GM12878 (cell line): ENCODE measurements at regions not wholly inside any gene's neighbourhood (a gene's known extent, or its start where the extent isn't known, plus 50 kb on each side); places are given as distances from the start of the nearest gene placed in this dataset.

Experiments
- ATAC-seq: fragments of 200-7000 bp; cut with Tn5 transposase; 3 replicates; pipeline ENCODE4 v1.9.1; 2020; ENCODE audit warnings: mild to moderate bottlenecking, moderate library complexity
- BruUV-seq: library from RNA; stranded (reverse); fragments of 400-500 nt; replicated peaks from 2 replicates; lab custom pipeline; 2021; lab: Mats Ljungman, UMichigan
- CTCF ChIA-PET: fragments of 300-600 bp; sonication (Branson Sonifier 250); formaldehyde crosslinking; extraction: SDS; loops from one replicate; lab custom pipeline; 2021; ENCODE audit warnings: inconsistent platforms; lab: Yijun Ruan, JAX
- POLR2A ChIA-PET: fragments of 350-600 bp; formaldehyde crosslinking; extraction: SDS; loops from one replicate; lab custom pipeline; 2021; ENCODE audit warnings: inconsistent platforms; lab: Charles Lee
- RAD21 ChIA-PET: fragments of 300-600 bp; sonication (Branson Sonifier 250); formaldehyde crosslinking; loops from one replicate; lab custom pipeline; 2023; ENCODE audit warnings: antibody characterized with exemption; ENCODE audit not compliant: unreplicated experiment; lab: Charles Lee
- SMC1A ChIA-PET: fragments of 300-600 bp; sonication (Branson Sonifier 250); formaldehyde crosslinking; loops from one replicate; lab custom pipeline; 2023; ENCODE audit not compliant: unreplicated experiment, uncharacterized antibody; lab: Charles Lee
- DNase-seq: peaks from one replicate; pipeline ENCODE4 v3.0.0-alpha.2; 2011; ENCODE audit warnings: low read depth, low spot score
- FAIRE-seq: peaks from 3 replicates; lab custom pipeline; 2011; peaks lifted over from hg19 to GRCh38; lab: Jason Lieb, UNC
- H2AFZ ChIP-seq: 2 replicates; pipeline ENCODE4 v1.6.0; 2011; ENCODE audit warnings: low read depth, low read length, control low read depth; ENCODE audit not compliant: control insufficient read depth
- H3K27ac ChIP-seq: 2 replicates; pipeline ENCODE4 v1.5.1; 2011; ENCODE audit warnings: control low read depth; ENCODE audit not compliant: control insufficient read depth, insufficient read depth
- H3K27me3 ChIP-seq, 2 experiments: replicated peaks in 1 of 2; 2 replicates each; pipeline versions ENCODE4 v1.6.0 to v1.6.1; 2011; ENCODE audit warnings: low read length in 1 of 2; ENCODE audit not compliant: control insufficient read depth in 2 of 2, insufficient read depth in 2 of 2
- H3K36me3 ChIP-seq, 2 experiments: 2 replicates each; pipeline ENCODE4 v1.5.1; 2011; ENCODE audit warnings: low read length in 1 of 2; ENCODE audit not compliant: control insufficient read depth in 2 of 2, insufficient read depth in 2 of 2
- H3K4me1 ChIP-seq: 2 replicates; pipeline ENCODE4 v1.6.1; 2011; ENCODE audit warnings: mild to moderate bottlenecking, low read length, moderate library complexity, mixed read lengths; ENCODE audit not compliant: control insufficient read depth, insufficient read depth
- H3K4me2 ChIP-seq: 2 replicates; pipeline ENCODE4 v1.6.0; 2011; ENCODE audit warnings: control low read depth; ENCODE audit not compliant: control insufficient read depth, insufficient read depth
- H3K4me3 ChIP-seq: fragments of 200-600 bp; sonication (generic); 2 replicates; pipeline ENCODE4 v1.5.1; 2016
- H3K79me2 ChIP-seq: 2 replicates; pipeline ENCODE4 v1.6.0; 2011; ENCODE audit warnings: low read length; ENCODE audit not compliant: control insufficient read depth, insufficient read depth
- H3K9ac ChIP-seq: 2 replicates; pipeline ENCODE4 v1.8.0; 2011; ENCODE audit warnings: low read length, control low read depth, mixed read lengths; ENCODE audit not compliant: control insufficient read depth, insufficient read depth
- H3K9me3 ChIP-seq: replicated peaks from 3 replicates; pipeline ENCODE4 v1.5.1; 2011; ENCODE audit warnings: mild to moderate bottlenecking, low read length; ENCODE audit not compliant: control insufficient read depth, insufficient read depth
- H4K20me1 ChIP-seq: 2 replicates; pipeline ENCODE4 v1.6.0; 2011; ENCODE audit not compliant: control insufficient read depth, insufficient read depth
- BCL3 ChIP-seq: IDR thresholded peaks from 2 replicates; pipeline ENCODE4 v1.6.1; 2011; ENCODE audit warnings: borderline replicate concordance, low read depth, mild to moderate bottlenecking, moderate library complexity, low read length; ENCODE audit not compliant: insufficient read depth, poor library complexity, severe bottlenecking
- BMI1 ChIP-seq: fragments of 450-650 bp; IDR thresholded peaks from 2 replicates; pipeline ENCODE4 v1.6.1; 2016; ENCODE audit warnings: mild to moderate bottlenecking, moderate library complexity, borderline replicate concordance
- CBX3 ChIP-seq: fragments of 200-600 bp; sonication (generic); IDR thresholded peaks from 2 replicates; pipeline ENCODE4 v1.6.1; 2016; ENCODE audit warnings: low read depth, borderline replicate concordance
- CEBPZ ChIP-seq: fragments of 150-350 bp; IDR thresholded peaks from 2 replicates; pipeline ENCODE4 v1.6.1; 2016; ENCODE audit warnings: low read depth, low read length
- DPF2 ChIP-seq: fragments of 450-650 bp; IDR thresholded peaks from 2 replicates; pipeline ENCODE4 v1.6.1; 2017; ENCODE audit warnings: mild to moderate bottlenecking
- ESRRA ChIP-seq: IDR thresholded peaks from 2 replicates; pipeline ENCODE4 v1.6.1; 2012; ENCODE audit warnings: mild to moderate bottlenecking, low read length, improper control_type of control experiment
- IRF5 ChIP-seq: fragments of 450-650 bp; IDR thresholded peaks from 2 replicates; pipeline ENCODE4 v1.6.1; 2017; ENCODE audit warnings: borderline replicate concordance
- JUNB ChIP-seq: IDR thresholded peaks from 2 replicates; pipeline ENCODE4 v1.6.1; 2016; ENCODE audit warnings: antibody characterized with exemption, mild to moderate bottlenecking
- LARP7 ChIP-seq: fragments of 450-650 bp; IDR thresholded peaks from 2 replicates; pipeline ENCODE4 v1.6.1; 2017; ENCODE audit warnings: mild to moderate bottlenecking
- NFIC ChIP-seq: IDR thresholded peaks from 2 replicates; pipeline ENCODE4 v1.6.1; 2012; ENCODE audit warnings: low read depth, mild to moderate bottlenecking, inconsistent platforms, low read length, moderate library complexity
- PKNOX1 ChIP-seq: fragments of 450-650 bp; IDR thresholded peaks from 2 replicates; pipeline ENCODE4 v1.6.1; 2016; ENCODE audit warnings: mild to moderate bottlenecking
- PML ChIP-seq: IDR thresholded peaks from 2 replicates; pipeline ENCODE4 v1.6.1; 2012; ENCODE audit warnings: low read length, inconsistent platforms
- RAD51 ChIP-seq: fragments of 450-650 bp; IDR thresholded peaks from 2 replicates; pipeline ENCODE4 v1.6.1; 2016; ENCODE audit warnings: moderate library complexity, mild to moderate bottlenecking, inconsistent platforms
- SUPT20H ChIP-seq: IDR thresholded peaks from 2 replicates; pipeline ENCODE4 v1.6.1; 2011; ENCODE audit warnings: low read depth, mild to moderate bottlenecking, low read length, moderate library complexity, borderline replicate concordance; ENCODE audit not compliant: control insufficient read depth
- USF1 ChIP-seq: IDR thresholded peaks from 2 replicates; pipeline ENCODE4 v1.6.1; 2011; ENCODE audit warnings: borderline replicate concordance, low read depth, mild to moderate bottlenecking, moderate library complexity, mixed read lengths, low read length; ENCODE audit not compliant: insufficient read depth; ENCODE audit errors: extremely low read length
- ZNF24 ChIP-seq: fragments of 450-650 bp; IDR thresholded peaks from 2 replicates; pipeline ENCODE4 v1.6.1; 2017; ENCODE audit warnings: antibody characterized with exemption, mild to moderate bottlenecking
- WGBS: methylation state at CpG from one replicate; pipeline ENCODE4 v1.1.6; 2016; ENCODE audit warnings: low lambda C conversion rate; ENCODE audit not compliant: insufficient replicate concordance, insufficient coverage; ENCODE audit errors: missing lambda C conversion rate; 5-methylcytosine and 5-hydroxymethylcytosine counted together
- in situ Hi-C: fragments of 300-500 bp; cut with MboI; formaldehyde crosslinking; loops from 9 replicates; pipeline ENCODE4 v1.14.3; 2018; ENCODE audit warnings: mixed read lengths
- intact Hi-C: fragments of 100-400 bp; cut with micrococcal nuclease; formaldehyde crosslinking; loops from one replicate; pipeline ENCODE4 v1.14.2; 2022; ENCODE audit not compliant: unreplicated experiment

GRCh38 chr7:85883-86515, 106.4 kb upstream of the FAM20C start (continued):
- no peak for TF ChIP-seq PKNOX1
- no peak for TF ChIP-seq ZNF24
- no peak for TF ChIP-seq PML

- RAD21 ChIA-PET = no interaction called here
- TF ChIP-seq BMI1 (no peak), RAD51 (no peak), LARP7 (no peak), DPF2 (no peak), USF1 (no peak), CBX3 (no peak), CEBPZ (no peak), ESRRA (no peak), SUPT20H (no peak), JUNB (no peak), BCL3 (no peak), NFIC (no peak), IRF5 (no peak)
These were observed 105.7 kb upstream of the FAM20C start for GRCh38 chr7:86629-87028.

More at GRCh38 chr7:86629-87028, 105.7 kb upstream of the FAM20C start:
- H3K4me2 ChIP-seq = no peak overlapping the region
- H3K4me3 ChIP-seq = no peak overlapping the region
- ChIA-PET SMC1A (no interaction called here), POLR2A (no interaction called here), CTCF (no interaction called here)
- no peak overlapping the region for H3K9ac ChIP-seq
- intact Hi-C loops = no loop called here
- in situ Hi-C loops = no loop called here
- no TSS peak for BruUV-seq
- H3K4me1 ChIP-seq = no peaks in the 10 kb centered on the region
- H3K36me3 ChIP-seq = no peaks in the 10 kb centered on the region
- ATAC-seq (no peak), DNase-seq (no peak), FAIRE-seq (no peak)
- WGBS = 39% methylated on average over 7 of the region's 7 CpGs
- no peak overlapping the region for H2AFZ ChIP-seq
- H3K27ac ChIP-seq = no peak overlapping the region
- H3K27me3 ChIP-seq = no peaks in the 10 kb centered on the region
- H3K79me2 ChIP-seq = no peaks in the 10 kb centered on the region
- no peaks in the 10 kb centered on the region for H4K20me1 ChIP-seq
- no peaks in the 10 kb centered on the region for H3K9me3 ChIP-seq
